Neural cell (in vitro differentiated cells): ENCODE measurements at regions not wholly inside any gene's neighbourhood (a gene's known extent, or its start where the extent isn't known, plus 50 kb on each side); places are given as distances from the start of the nearest gene placed in this dataset.

ENCODE experiments used
- H2AFZ ChIP-seq: fragments of 200-600, 300-800 bp; sonication (generic), shearing (Covaris generic); 2 replicates; pipeline ENCODE4 v1.6.0; 2014; ENCODE audit warnings: low read depth, mild to moderate bottlenecking, antibody characterized with exemption, low read length, moderate library complexity
- H3F3A ChIP-seq: fragments of 200-600 bp; shearing (Covaris generic); 2 replicates; pipeline ENCODE4 v1.6.1; 2016; ENCODE audit warnings: mild to moderate bottlenecking, moderate library complexity, mixed read lengths, antibody characterized with exemption, low read length; ENCODE audit not compliant: insufficient read depth, poor library complexity, severe bottlenecking
- H3K27ac ChIP-seq: fragments of 200-600, 300-800 bp; sonication (generic), shearing (Covaris generic); 2 replicates; pipeline ENCODE4 v1.5.1; 2014; ENCODE audit warnings: mild to moderate bottlenecking, low read length, moderate library complexity
- H3K27me3 ChIP-seq: fragments of 300-800, 200-600 bp; sonication (generic), shearing (Covaris generic); 2 replicates; pipeline ENCODE4 v1.6.0; 2014; ENCODE audit warnings: mild to moderate bottlenecking, low read depth, low read length, moderate library complexity; ENCODE audit not compliant: insufficient read depth
- H3K36me3 ChIP-seq: fragments of 300-800, 200-600 bp; sonication (generic), shearing (Covaris generic); 2 replicates; pipeline ENCODE4 v1.5.1; 2014; ENCODE audit warnings: mild to moderate bottlenecking, antibody characterized with exemption, low read length, moderate library complexity; ENCODE audit not compliant: insufficient read depth
- H3K4me2 ChIP-seq: fragments of 300-800, 200-600 bp; sonication (generic), shearing (Covaris generic); 2 replicates; pipeline ENCODE4 v1.6.0; 2014; ENCODE audit warnings: mild to moderate bottlenecking, low read length
- H3K4me3 ChIP-seq: fragments of 300-800, 200-600 bp; sonication (generic), shearing (Covaris generic); 2 replicates; pipeline ENCODE4 v1.5.1; 2014; ENCODE audit warnings: mild to moderate bottlenecking, low read length, moderate library complexity
- H3K79me2 ChIP-seq: fragments of 200-600 bp; shearing (Covaris generic); replicated peaks from 2 replicates; pipeline ENCODE4 v1.6.0; 2014; ENCODE audit warnings: mild to moderate bottlenecking, low read length, moderate library complexity; ENCODE audit not compliant: insufficient read depth
- H3K9ac ChIP-seq: fragments of 300-800, 200-600 bp; sonication (generic), shearing (Covaris generic); 2 replicates; pipeline ENCODE4 v1.6.1; 2016; ENCODE audit warnings: mild to moderate bottlenecking, low read length, mixed read lengths
- H3K9me2 ChIP-seq: fragments of 200-600 bp; shearing (Covaris generic); 2 replicates; pipeline ENCODE4 v1.6.1; 2016; ENCODE audit warnings: mild to moderate bottlenecking, low read length, mixed read lengths; ENCODE audit not compliant: insufficient read depth
- H3K9me3 ChIP-seq: fragments of 200-600, 300-800 bp; sonication (generic), shearing (Covaris generic); 2 replicates; pipeline ENCODE4 v1.6.1; 2016; ENCODE audit warnings: mild to moderate bottlenecking, mixed run types, low read length, moderate library complexity, mixed read lengths
- H4K20me1 ChIP-seq: fragments of 200-600 bp; shearing (Covaris generic); 2 replicates; pipeline ENCODE4 v1.6.1; 2016; ENCODE audit warnings: mild to moderate bottlenecking, mixed run types; ENCODE audit not compliant: insufficient read depth
- EP300 ChIP-seq: fragments of 450-650 bp; conservative IDR thresholded peaks from 2 replicates; pipeline ENCODE4 v1.6.1; 2014; ENCODE audit warnings: antibody characterized with exemption, mild to moderate bottlenecking, moderate library complexity; ENCODE audit not compliant: poor library complexity, severe bottlenecking
- EZH2 ChIP-seq: fragments of 200-600, 300-800 bp; shearing (Covaris generic), sonication (generic); IDR thresholded peaks from 2 replicates; pipeline ENCODE4 v1.6.1; 2014; ENCODE audit warnings: antibody characterized with exemption, low read length, borderline replicate concordance, mild to moderate bottlenecking; ENCODE audit not compliant: insufficient read depth, poor library complexity, severe bottlenecking
- MXI1 ChIP-seq: fragments of 450-650 bp; conservative IDR thresholded peaks from 2 replicates; pipeline ENCODE4 v1.6.1; 2014; ENCODE audit warnings: antibody characterized with exemption, mild to moderate bottlenecking; ENCODE audit not compliant: poor library complexity, severe bottlenecking
- POLR2AphosphoS5 ChIP-seq: IDR thresholded peaks from 2 replicates; pipeline ENCODE4 v1.6.1; 2012
- RAD21 ChIP-seq: fragments of 450-650 bp; conservative IDR thresholded peaks from 2 replicates; pipeline ENCODE4 v1.6.1; 2014; ENCODE audit warnings: antibody characterized with exemption, mild to moderate bottlenecking, moderate library complexity
- SMC3 ChIP-seq: fragments of 450-650 bp; conservative IDR thresholded peaks from 2 replicates; pipeline ENCODE4 v1.6.1; 2014; ENCODE audit warnings: antibody characterized with exemption, mild to moderate bottlenecking, moderate library complexity; ENCODE audit not compliant: poor library complexity
- TAF1 ChIP-seq: IDR thresholded peaks from 2 replicates; pipeline ENCODE4 v1.6.1; 2012; ENCODE audit warnings: low read depth
- TF ChIP-seq, protein P1 (sequence below): fragments of 450-650 bp; IDR thresholded peaks from 2 replicates; pipeline ENCODE4 v1.5.1; 2014; ENCODE audit warnings: antibody characterized with exemption, mild to moderate bottlenecking, moderate library complexity; ENCODE audit not compliant: poor library complexity, severe bottlenecking
- TF ChIP-seq, protein P2 (sequence below): IDR thresholded peaks from 2 replicates; pipeline ENCODE4 v1.6.1; 2012; ENCODE audit warnings: borderline replicate concordance

DNA sequence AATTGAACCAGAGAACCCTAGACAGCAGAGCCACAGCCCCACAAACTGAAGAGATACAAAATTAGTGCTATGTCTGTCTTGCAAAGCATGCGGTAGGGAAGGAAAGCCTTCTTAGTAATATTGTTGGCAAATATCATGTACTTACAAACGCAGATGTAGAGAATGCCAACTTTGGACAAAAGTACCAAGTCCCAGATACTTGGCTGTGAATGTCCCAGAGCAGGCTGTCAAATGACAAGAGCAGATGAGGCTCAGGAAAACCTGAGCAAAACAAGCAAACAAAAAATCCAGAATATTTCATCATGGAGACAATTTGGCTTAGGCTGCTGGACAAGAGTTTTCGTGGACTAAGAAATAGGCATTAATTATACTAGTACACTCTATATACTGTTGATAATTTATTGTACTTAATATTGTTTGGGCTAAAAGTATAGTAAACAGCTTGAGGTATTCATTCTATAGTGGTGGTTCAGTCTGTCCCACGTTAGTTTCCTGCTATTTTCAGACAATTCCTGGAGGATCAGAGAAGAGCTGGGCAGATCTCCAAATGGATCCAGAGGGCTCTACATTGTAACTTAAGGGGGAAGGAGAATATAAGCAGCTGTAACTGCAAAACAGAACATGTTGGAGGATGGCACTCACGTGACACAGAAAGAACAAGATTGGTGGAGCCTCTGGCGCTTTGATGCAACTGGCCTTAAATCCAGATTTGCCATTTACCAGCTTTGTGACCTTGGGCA is 329.8 kb downstream of the ATP23 start:
- H3K9me3 ChIP-seq, result no peaks in the 10 kb centered on the region
- no peak overlapping the region for H3K9ac ChIP-seq
- H3K9me2 ChIP-seq, result peaks cover 3% of the 10 kb centered on the region
- no peak overlapping the region for H3K27ac ChIP-seq
- H3K27me3 ChIP-seq, result no peaks in the 10 kb centered on the region
- H3K36me3 ChIP-seq, result no peaks in the 10 kb centered on the region
- no peak overlapping the region for H3K4me3 ChIP-seq
- H3K4me2 ChIP-seq, result no peak overlapping the region
- no peaks in the 10 kb centered on the region for H3K79me2 ChIP-seq
- no peaks in the 10 kb centered on the region for H3F3A ChIP-seq
- no peaks in the 10 kb centered on the region for H4K20me1 ChIP-seq
- H2AFZ ChIP-seq, result no peak overlapping the region
- TF ChIP-seq RAD21 (no peak), POLR2AphosphoS5 (no peak), SMC3 (no peak), EP300 (no peak), TAF1 (no peak), EZH2 (no peak), MXI1 (no peak)
- TF ChIP-seq, protein P1, sequence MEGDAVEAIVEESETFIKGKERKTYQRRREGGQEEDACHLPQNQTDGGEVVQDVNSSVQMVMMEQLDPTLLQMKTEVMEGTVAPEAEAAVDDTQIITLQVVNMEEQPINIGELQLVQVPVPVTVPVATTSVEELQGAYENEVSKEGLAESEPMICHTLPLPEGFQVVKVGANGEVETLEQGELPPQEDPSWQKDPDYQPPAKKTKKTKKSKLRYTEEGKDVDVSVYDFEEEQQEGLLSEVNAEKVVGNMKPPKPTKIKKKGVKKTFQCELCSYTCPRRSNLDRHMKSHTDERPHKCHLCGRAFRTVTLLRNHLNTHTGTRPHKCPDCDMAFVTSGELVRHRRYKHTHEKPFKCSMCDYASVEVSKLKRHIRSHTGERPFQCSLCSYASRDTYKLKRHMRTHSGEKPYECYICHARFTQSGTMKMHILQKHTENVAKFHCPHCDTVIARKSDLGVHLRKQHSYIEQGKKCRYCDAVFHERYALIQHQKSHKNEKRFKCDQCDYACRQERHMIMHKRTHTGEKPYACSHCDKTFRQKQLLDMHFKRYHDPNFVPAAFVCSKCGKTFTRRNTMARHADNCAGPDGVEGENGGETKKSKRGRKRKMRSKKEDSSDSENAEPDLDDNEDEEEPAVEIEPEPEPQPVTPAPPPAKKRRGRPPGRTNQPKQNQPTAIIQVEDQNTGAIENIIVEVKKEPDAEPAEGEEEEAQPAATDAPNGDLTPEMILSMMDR, result no peak
- TF ChIP-seq, protein P2, sequence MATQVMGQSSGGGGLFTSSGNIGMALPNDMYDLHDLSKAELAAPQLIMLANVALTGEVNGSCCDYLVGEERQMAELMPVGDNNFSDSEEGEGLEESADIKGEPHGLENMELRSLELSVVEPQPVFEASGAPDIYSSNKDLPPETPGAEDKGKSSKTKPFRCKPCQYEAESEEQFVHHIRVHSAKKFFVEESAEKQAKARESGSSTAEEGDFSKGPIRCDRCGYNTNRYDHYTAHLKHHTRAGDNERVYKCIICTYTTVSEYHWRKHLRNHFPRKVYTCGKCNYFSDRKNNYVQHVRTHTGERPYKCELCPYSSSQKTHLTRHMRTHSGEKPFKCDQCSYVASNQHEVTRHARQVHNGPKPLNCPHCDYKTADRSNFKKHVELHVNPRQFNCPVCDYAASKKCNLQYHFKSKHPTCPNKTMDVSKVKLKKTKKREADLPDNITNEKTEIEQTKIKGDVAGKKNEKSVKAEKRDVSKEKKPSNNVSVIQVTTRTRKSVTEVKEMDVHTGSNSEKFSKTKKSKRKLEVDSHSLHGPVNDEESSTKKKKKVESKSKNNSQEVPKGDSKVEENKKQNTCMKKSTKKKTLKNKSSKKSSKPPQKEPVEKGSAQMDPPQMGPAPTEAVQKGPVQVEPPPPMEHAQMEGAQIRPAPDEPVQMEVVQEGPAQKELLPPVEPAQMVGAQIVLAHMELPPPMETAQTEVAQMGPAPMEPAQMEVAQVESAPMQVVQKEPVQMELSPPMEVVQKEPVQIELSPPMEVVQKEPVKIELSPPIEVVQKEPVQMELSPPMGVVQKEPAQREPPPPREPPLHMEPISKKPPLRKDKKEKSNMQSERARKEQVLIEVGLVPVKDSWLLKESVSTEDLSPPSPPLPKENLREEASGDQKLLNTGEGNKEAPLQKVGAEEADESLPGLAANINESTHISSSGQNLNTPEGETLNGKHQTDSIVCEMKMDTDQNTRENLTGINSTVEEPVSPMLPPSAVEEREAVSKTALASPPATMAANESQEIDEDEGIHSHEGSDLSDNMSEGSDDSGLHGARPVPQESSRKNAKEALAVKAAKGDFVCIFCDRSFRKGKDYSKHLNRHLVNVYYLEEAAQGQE, result no peak

DNA sequence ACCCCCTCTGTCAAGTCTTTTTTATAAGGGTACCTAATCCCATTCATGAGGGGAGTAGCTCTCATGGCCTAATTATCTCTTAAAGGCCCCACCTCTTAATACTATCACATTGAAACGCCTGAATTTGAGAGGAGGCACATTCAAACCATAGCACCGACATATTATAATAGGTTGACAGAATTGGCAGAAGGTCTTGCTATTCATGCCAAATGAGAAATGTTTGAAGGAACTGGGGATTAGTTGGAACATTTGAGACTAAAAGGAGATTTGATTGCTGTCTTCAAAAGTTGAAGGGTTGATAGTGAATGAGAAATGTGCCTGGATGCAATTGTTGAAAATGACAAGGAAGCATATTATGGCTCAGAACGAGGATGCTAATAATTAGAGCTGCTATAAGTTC is 331.1 kb downstream of the ATP23 start:
- Histone ChIP-seq H3K27me3 (no peaks in the 10 kb centered on the region), H3K9ac (no peak overlapping the region), H3K9me3 (no peaks in the 10 kb centered on the region), H3K27ac (no peak overlapping the region), H3K4me2 (no peak overlapping the region), H4K20me1 (no peaks in the 10 kb centered on the region), H3K36me3 (no peaks in the 10 kb centered on the region), H3K4me3 (no peak overlapping the region), H3K79me2 (no peaks in the 10 kb centered on the region), H3K9me2 (peaks cover 3% of the 10 kb centered on the region), H3F3A (no peaks in the 10 kb centered on the region), H2AFZ (no peak overlapping the region)
- TF ChIP-seq SMC3 (no peak), TAF1 (no peak), MXI1 (no peak), RAD21 (no peak), EZH2 (no peak), POLR2AphosphoS5 (no peak), EP300 (no peak)
- TF ChIP-seq, protein P2, result no peak
- TF ChIP-seq, protein P1, result no peak
